ENCODE measurements at regions not wholly inside any gene's neighbourhood (a gene's known extent, or its start where the extent isn't known, plus 50 kb on each side); places are given as distances from the start of the nearest gene placed in this dataset.
"Not testable (repeated sequence)": the region's sequence is repeated elsewhere in the genome, so short reads cannot be mapped to it uniquely, and the experiment has no call there.

GRCh38 chr13:90315061-90315460 is 1032.4 kb upstream of the MIR17HG start:
- no peak for DNase-seq

- no peak for DNase-seq
These were observed 1026.8 kb upstream of the MIR17HG start for GRCh38 chr13:90320664-90321063.

DNA sequence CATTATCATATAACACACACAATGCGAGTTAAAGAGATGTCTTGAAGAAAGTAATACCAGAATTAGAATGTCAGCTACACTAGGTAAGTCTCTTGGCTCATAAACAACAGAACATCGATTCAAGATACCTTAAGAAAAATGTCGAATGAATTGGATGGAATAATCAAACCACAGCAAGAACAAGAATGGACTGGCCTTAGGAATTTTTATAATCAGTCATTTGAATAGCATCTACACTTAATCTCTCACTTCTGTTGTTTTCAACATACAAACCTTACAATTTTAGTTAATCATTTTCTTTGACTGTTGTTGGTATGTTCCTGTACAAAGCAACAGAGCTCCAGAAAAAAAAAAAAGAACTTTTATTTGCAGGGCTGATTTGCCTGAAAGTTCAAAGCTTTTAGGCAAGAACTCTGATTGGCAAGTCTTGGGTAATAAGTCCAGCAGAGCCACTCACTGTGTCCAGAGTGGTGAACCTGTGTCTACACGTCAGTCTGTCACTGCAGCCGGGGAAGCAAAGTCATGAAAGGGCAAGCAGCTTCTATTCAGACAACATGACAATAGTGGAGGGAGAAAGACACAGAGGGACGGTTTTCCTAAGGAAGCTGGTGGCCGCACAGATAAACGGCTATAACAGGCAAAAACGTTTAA is 1026.1 kb upstream of the MIR17HG start:
- DNase-seq: no peak

- no peak for DNase-seq
These were observed 1017.8 kb upstream of the MIR17HG start for GRCh38 chr13:90329641-90330040.

GRCh38 chr13:90331974-90332373 is 1015.5 kb upstream of the MIR17HG start:
- DNase-seq: no peak

- no peak for DNase-seq
These were observed 1011.0 kb upstream of the MIR17HG start for GRCh38 chr13:90336507-90336906.

- not testable (repeated sequence) for DNase-seq
These were observed 1006.1 kb upstream of the MIR17HG start for GRCh38 chr13:90341348-90341747.

- not testable (repeated sequence) for DNase-seq
These were observed 998.9 kb upstream of the MIR17HG start for GRCh38 chr13:90348477-90349136.

DNA sequence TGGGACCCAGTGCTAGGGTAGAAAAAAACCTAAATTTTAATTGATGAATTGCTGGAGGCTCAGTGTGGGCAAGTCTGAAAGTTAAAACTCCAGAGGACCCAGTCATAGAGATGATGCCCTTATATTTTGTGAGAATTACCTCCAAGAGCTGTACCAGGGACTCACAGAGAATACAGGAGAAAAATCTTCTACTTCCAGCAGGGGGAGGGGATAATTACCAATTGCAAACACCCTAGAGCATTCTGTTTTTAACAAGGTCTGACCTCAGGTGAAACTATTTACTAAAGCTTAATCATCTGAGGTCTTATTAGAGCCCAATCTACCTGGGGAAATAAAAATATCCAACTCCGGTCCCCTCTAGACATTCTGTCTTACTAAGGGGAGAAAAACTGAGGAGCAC is 994.7 kb upstream of the MIR17HG start:
- no peak for DNase-seq

DNA sequence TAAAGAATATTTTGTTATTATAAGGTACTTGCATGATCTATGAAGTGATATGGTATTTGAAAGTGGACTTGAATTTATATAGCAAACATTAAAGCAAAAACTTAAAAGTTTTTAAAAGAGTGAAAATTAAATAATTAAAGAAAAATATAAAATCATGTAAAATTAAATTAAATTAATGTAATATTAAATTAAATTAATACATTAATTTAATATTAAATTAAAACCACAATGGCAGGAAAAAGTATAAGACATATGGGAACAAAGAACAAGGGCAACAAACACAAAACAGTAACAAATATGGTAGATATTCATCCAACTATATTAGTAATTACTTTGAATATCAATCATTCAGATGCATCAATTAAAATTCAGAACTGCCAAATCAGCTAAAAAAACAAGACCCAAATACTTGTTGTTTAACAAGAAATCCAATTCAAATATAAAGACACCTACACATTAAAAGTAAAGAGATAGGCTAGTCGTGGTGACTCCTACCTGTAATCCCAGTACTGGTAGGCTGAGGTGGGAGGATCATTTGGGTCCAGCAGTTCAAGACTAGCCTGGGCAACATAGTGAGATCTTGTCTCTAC is 992.2 kb upstream of the MIR17HG start:
- DNase-seq: no peak

DNA sequence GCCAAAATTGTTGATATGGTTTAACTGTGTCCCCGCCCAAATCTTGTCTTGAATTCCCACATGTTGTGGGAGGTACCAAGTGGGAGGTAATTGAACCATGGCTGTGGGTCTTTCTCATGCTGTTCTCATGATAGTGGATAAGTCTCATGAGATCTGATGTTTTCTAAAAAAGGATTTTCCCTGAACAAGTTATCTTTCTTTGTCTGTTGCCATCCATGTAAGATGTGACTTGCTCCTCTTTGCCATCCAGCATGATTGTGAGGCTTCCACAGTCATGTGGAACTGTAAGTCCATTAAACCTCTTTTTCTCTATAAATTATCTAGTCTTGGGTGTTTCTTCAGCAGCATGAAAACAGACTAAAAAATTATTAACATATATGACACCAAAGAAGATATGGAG is 986.7 kb upstream of the MIR17HG start:
- no peak for DNase-seq

DNA sequence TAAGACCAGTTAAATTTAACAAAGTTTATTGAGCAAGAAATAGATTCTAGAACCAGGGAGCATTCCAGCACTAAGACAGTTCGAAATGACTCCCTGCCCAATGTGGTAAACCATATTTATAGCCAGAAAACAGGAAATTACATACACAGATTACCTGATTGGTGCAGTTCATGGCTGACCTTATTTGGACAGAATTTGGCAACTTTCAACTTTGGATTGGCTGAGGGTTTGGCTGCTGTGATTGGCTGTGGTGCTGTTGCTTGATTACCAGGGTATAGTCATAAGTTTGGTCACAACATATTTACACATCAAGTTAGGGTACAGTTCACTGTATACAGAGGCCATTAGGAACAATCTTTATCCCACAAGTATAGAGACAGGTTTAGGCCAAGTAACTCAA is 984.8 kb upstream of the MIR17HG start:
- no peak for DNase-seq

DNA sequence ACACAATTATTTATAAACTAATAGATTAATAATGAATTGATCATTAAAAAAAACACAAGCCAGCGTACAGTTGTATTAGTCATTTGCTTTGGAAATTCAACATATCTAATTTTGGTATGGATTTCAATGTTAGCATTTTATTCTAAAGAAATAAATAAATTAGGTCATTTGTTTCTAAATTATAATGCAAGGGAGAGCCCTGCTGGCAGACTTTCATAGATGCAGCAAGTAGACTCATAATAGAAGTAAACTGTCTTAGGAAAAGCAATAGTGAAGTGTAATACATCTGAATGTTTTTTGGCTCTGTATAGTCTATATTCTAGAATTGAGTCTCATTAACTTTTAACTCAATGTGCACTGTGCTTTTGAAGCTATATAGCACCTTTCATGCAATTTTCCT is 982.4 kb upstream of the MIR17HG start:
- DNase-seq: no peak

- no peak for DNase-seq
These were observed 973.3 kb upstream of the MIR17HG start for GRCh38 chr13:90374168-90374567.

- no peak for DNase-seq
These were observed 971.6 kb upstream of the MIR17HG start for GRCh38 chr13:90375851-90376250.

DNA sequence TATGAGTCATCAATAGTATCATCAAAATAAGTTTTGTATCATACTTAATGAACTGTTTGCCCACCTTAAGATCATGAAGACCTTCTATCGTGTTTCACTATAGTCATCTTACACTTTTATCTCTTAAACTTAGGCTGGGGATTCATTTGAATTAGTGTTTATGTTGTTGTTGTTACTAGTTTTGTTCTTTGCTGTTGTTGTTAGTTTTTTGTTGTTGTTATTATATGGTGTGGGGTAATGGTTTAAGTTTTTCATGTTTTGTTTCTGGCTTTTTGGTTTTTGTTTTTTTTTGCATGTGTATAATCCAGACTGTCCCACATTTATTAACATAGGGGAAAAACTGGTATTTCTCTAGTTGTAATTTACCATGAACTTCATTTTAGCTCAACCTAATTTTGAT is 965.1 kb upstream of the MIR17HG start:
- DNase-seq: no peak

- no peak for DNase-seq
These were observed 961.6 kb upstream of the MIR17HG start for GRCh38 chr13:90385781-90386489.

GRCh38 chr13:90388887-90389452 is 958.5 kb upstream of the MIR17HG start:
- DNase-seq: no peak

DNA sequence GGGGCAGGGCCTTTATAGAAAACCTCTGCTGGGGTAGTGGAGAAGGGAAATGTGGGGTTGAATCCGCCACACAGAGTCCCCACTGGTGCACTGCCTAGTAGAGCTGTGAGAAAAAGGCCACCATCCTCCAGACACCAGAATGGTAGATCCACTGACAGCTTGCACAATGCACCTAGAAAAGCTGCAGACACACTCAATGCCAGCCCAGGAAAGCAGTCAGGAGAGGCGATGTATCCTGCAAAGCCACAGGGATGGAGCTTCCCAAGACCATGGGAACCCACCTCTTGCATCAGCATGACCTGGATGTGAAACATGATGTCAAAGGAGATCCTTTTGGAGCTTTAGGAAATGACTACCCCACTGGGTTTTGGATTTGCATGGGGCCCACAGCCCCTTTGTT is 958.0 kb upstream of the MIR17HG start:
- no peak for DNase-seq

- no peak for DNase-seq
These were observed 954.1 kb upstream of the MIR17HG start for GRCh38 chr13:90393408-90393807.

DNA sequence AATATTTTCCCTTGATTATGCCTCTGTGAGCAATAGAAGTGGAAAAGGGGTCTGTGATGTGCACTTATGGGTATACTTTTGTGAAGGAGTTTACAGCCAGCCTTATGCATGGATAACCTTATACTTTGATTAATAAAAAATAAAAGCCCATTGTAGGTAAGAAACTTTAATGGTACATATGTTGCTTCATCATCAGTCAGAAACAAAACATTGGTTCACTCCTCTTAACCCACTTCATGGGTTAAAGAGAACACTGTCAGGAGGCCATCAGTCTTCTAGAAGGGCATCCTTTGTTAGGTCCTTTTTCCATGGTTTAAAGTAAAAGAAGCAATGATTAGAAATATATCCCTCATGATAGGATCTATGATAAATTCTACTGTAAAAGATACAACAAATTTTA is 952.1 kb upstream of the MIR17HG start:
- DNase-seq: no peak

GRCh38 chr13:90395846-90396245 is 951.6 kb upstream of the MIR17HG start:
- DNase-seq: no peak

DNA sequence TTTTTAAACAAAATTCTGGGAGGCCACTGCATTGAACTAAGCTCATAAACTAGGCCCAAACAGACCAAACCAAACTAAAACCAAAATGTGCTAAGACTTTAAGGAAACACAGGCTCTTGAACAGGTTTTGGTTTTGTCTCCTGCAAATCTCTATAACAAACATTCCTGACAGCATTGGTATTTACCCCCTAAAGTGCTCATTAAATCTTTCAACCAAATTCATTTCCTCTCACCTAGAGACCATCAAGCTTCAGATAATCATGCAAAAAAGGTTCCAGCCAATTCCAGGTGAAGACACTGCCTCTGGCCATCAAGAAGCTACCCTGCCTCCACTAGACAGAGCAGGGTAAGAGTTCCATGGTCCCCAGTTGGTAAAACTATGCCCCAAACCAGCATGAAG is 951.2 kb upstream of the MIR17HG start:
- no peak for DNase-seq

DNA sequence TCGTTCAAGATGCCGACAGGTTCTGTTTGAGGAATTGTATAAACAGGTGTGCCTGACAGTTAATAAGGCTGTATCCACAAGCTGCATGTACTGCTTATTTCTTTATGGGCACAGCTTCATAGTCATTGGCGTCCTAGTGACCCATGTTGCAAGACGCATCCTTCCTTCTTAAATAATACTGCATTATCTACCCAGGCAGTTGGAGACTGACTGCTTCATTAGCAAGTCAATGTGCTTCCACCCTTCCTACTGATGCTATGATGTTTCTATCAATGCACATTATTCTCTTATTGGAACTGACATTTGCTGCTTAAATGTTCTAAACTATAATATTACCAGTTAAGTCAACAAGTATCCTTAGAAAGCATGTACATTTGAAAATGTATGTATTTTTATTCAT is 950.0 kb upstream of the MIR17HG start:
- DNase-seq: no peak

Measured in stimulated activated naive CD4-positive, alpha-beta T cell (primary cell).